CD4-positive, alpha-beta T cell treated with Interleukin-17A for 1 hour (primary cell): ENCODE measurements at regions not wholly inside any gene's neighbourhood (a gene's known extent, or its start where the extent isn't known, plus 50 kb on each side); places are given as distances from the start of the nearest gene placed in this dataset.
"Not testable (repeated sequence)": the region's sequence is repeated elsewhere in the genome, so short reads cannot be mapped to it uniquely, and the experiment has no call there.

Experiments
- DNase-seq: peaks from one replicate; pipeline ENCODE4 v3.0.0-alpha.2; 2020

GRCh38 chr10:34058845-34059614 lies 724.6 kb upstream of the NRP1 start:
- DNase-seq: no peak

- DNase-seq: not testable (repeated sequence)
Measured at GRCh38 chr10:34055410-34055985, 721.0 kb upstream of the NRP1 start.

GRCh38 chr10:34049887-34050286 lies 715.4 kb upstream of the NRP1 start:
- DNase-seq: no peak

- DNase-seq: no peak
Measured at GRCh38 chr10:34049469-34049868, 715.0 kb upstream of the NRP1 start.

- DNase-seq: no peak
Measured at GRCh38 chr10:34047389-34047788, 712.9 kb upstream of the NRP1 start.

- DNase-seq: no peak
Measured at GRCh38 chr10:34046506-34047034, 712.1 kb upstream of the NRP1 start.

- DNase-seq: no peak
Measured at GRCh38 chr10:34045571-34046190, 711.2 kb upstream of the NRP1 start.

GRCh38 chr10:34041871-34042270 lies 707.4 kb upstream of the NRP1 start:
- no peak for DNase-seq

GRCh38 chr10:34037499-34037898 lies 703.0 kb upstream of the NRP1 start:
- no peak for DNase-seq

- not testable (repeated sequence) for DNase-seq
Measured at GRCh38 chr10:34035241-34035790, 700.8 kb upstream of the NRP1 start.

- no peak for DNase-seq
Measured at GRCh38 chr10:34033078-34033477, 698.6 kb upstream of the NRP1 start.

GRCh38 chr10:34032564-34032963 lies 698.1 kb upstream of the NRP1 start:
- DNase-seq: no peak

- no peak for DNase-seq
Measured at GRCh38 chr10:34031400-34031799, 696.9 kb upstream of the NRP1 start.

GRCh38 chr10:34029455-34029854 lies 695.0 kb upstream of the NRP1 start:
- no peak for DNase-seq

- DNase-seq: no peak
Measured at GRCh38 chr10:34028936-34029335, 694.5 kb upstream of the NRP1 start.

GRCh38 chr10:34024693-34025425 lies 690.4 kb upstream of the NRP1 start:
- no peak for DNase-seq

GRCh38 chr10:34024282-34024681 lies 689.8 kb upstream of the NRP1 start:
- DNase-seq: no peak

GRCh38 chr10:34022195-34022594 lies 687.7 kb upstream of the NRP1 start:
- DNase-seq: no peak

- DNase-seq: no peak
Measured at GRCh38 chr10:34018784-34019183, 684.3 kb upstream of the NRP1 start.

GRCh38 chr10:34018129-34018528 lies 683.7 kb upstream of the NRP1 start:
- DNase-seq: no peak

GRCh38 chr10:34017281-34017680 lies 682.8 kb upstream of the NRP1 start:
- no peak for DNase-seq

- DNase-seq: no peak
Measured at GRCh38 chr10:34016576-34016975, 682.1 kb upstream of the NRP1 start.

- DNase-seq: no peak
Measured at GRCh38 chr10:34015700-34016099, 681.2 kb upstream of the NRP1 start.
